GM12878 (cell line): ENCODE measurements at regions not wholly inside any gene's neighbourhood (a gene's known extent, or its start where the extent isn't known, plus 50 kb on each side); places are given as distances from the start of the nearest gene placed in this dataset.

Source experiments
- ATAC-seq: fragments of 200-7000 bp; cut with Tn5 transposase; 3 replicates; pipeline ENCODE4 v1.9.1; 2020; ENCODE audit warnings: mild to moderate bottlenecking, moderate library complexity
- BruUV-seq: library from RNA; stranded (reverse); fragments of 400-500 nt; replicated peaks from 2 replicates; lab custom pipeline; 2021; lab: Mats Ljungman, UMichigan
- CTCF ChIA-PET: fragments of 300-600 bp; sonication (Branson Sonifier 250); formaldehyde crosslinking; extraction: SDS; loops from one replicate; lab custom pipeline; 2021; ENCODE audit warnings: inconsistent platforms; lab: Yijun Ruan, JAX
- POLR2A ChIA-PET: fragments of 350-600 bp; formaldehyde crosslinking; extraction: SDS; loops from one replicate; lab custom pipeline; 2021; ENCODE audit warnings: inconsistent platforms; lab: Charles Lee
- RAD21 ChIA-PET: fragments of 300-600 bp; sonication (Branson Sonifier 250); formaldehyde crosslinking; loops from one replicate; lab custom pipeline; 2023; ENCODE audit warnings: antibody characterized with exemption; ENCODE audit not compliant: unreplicated experiment; lab: Charles Lee
- SMC1A ChIA-PET: fragments of 300-600 bp; sonication (Branson Sonifier 250); formaldehyde crosslinking; loops from one replicate; lab custom pipeline; 2023; ENCODE audit not compliant: unreplicated experiment, uncharacterized antibody; lab: Charles Lee
- DNase-seq: peaks from one replicate; pipeline ENCODE4 v3.0.0-alpha.2; 2011; ENCODE audit warnings: low read depth, low spot score
- FAIRE-seq: peaks from 3 replicates; lab custom pipeline; 2011; peaks lifted over from hg19 to GRCh38; lab: Jason Lieb, UNC
- H2AFZ ChIP-seq: 2 replicates; pipeline ENCODE4 v1.6.0; 2011; ENCODE audit warnings: low read depth, low read length, control low read depth; ENCODE audit not compliant: control insufficient read depth
- H3K27ac ChIP-seq: 2 replicates; pipeline ENCODE4 v1.5.1; 2011; ENCODE audit warnings: control low read depth; ENCODE audit not compliant: control insufficient read depth, insufficient read depth
- H3K27me3 ChIP-seq, 2 experiments: replicated peaks in 1 of 2; 2 replicates each; pipeline versions ENCODE4 v1.6.0 to v1.6.1; 2011; ENCODE audit warnings: low read length in 1 of 2; ENCODE audit not compliant: control insufficient read depth in 2 of 2, insufficient read depth in 2 of 2
- H3K36me3 ChIP-seq, 2 experiments: 2 replicates each; pipeline ENCODE4 v1.5.1; 2011; ENCODE audit warnings: low read length in 1 of 2; ENCODE audit not compliant: control insufficient read depth in 2 of 2, insufficient read depth in 2 of 2
- H3K4me1 ChIP-seq: 2 replicates; pipeline ENCODE4 v1.6.1; 2011; ENCODE audit warnings: mild to moderate bottlenecking, low read length, moderate library complexity, mixed read lengths; ENCODE audit not compliant: control insufficient read depth, insufficient read depth
- H3K4me2 ChIP-seq: 2 replicates; pipeline ENCODE4 v1.6.0; 2011; ENCODE audit warnings: control low read depth; ENCODE audit not compliant: control insufficient read depth, insufficient read depth
- H3K4me3 ChIP-seq: fragments of 200-600 bp; sonication (generic); 2 replicates; pipeline ENCODE4 v1.5.1; 2016
- H3K79me2 ChIP-seq: 2 replicates; pipeline ENCODE4 v1.6.0; 2011; ENCODE audit warnings: low read length; ENCODE audit not compliant: control insufficient read depth, insufficient read depth
- H3K9ac ChIP-seq: 2 replicates; pipeline ENCODE4 v1.8.0; 2011; ENCODE audit warnings: low read length, control low read depth, mixed read lengths; ENCODE audit not compliant: control insufficient read depth, insufficient read depth
- H3K9me3 ChIP-seq: replicated peaks from 3 replicates; pipeline ENCODE4 v1.5.1; 2011; ENCODE audit warnings: mild to moderate bottlenecking, low read length; ENCODE audit not compliant: control insufficient read depth, insufficient read depth
- H4K20me1 ChIP-seq: 2 replicates; pipeline ENCODE4 v1.6.0; 2011; ENCODE audit not compliant: control insufficient read depth, insufficient read depth
- ATF7 ChIP-seq: fragments of 450-650 bp; IDR thresholded peaks from 2 replicates; pipeline ENCODE4 v1.6.1; 2016; ENCODE audit warnings: low read depth, mild to moderate bottlenecking
- LARP7 ChIP-seq: fragments of 450-650 bp; IDR thresholded peaks from 2 replicates; pipeline ENCODE4 v1.6.1; 2017; ENCODE audit warnings: mild to moderate bottlenecking
- NBN ChIP-seq: fragments of 450-650 bp; IDR thresholded peaks from 2 replicates; pipeline ENCODE4 v1.6.1; 2016
- POU2F2 ChIP-seq: IDR thresholded peaks from 3 replicates; pipeline ENCODE4 v1.6.1; 2011; ENCODE audit warnings: low read depth, mild to moderate bottlenecking, low read length, borderline replicate concordance
- WGBS: methylation state at CpG from one replicate; pipeline ENCODE4 v1.1.6; 2016; ENCODE audit warnings: low lambda C conversion rate; ENCODE audit not compliant: insufficient replicate concordance, insufficient coverage; ENCODE audit errors: missing lambda C conversion rate; 5-methylcytosine and 5-hydroxymethylcytosine counted together
- in situ Hi-C: fragments of 300-500 bp; cut with MboI; formaldehyde crosslinking; loops from 9 replicates; pipeline ENCODE4 v1.14.3; 2018; ENCODE audit warnings: mixed read lengths
- intact Hi-C: fragments of 100-400 bp; cut with micrococcal nuclease; formaldehyde crosslinking; loops from one replicate; pipeline ENCODE4 v1.14.2; 2022; ENCODE audit not compliant: unreplicated experiment
- TF ChIP-seq, protein P1 (sequence below): fragments of 450-650 bp; formaldehyde crosslinking; IDR thresholded peaks from 2 replicates; pipeline ENCODE4 v1.4.0; 2020; ENCODE audit warnings: mild to moderate bottlenecking, moderate library complexity
- TF ChIP-seq, protein P2 (sequence below): IDR thresholded peaks from 2 replicates; pipeline ENCODE4 v1.6.1; 2012; ENCODE audit warnings: low read length, inconsistent platforms
- TF ChIP-seq, protein P3 (sequence below): IDR thresholded peaks from 2 replicates; pipeline ENCODE4 v1.6.1; 2011; ENCODE audit warnings: mild to moderate bottlenecking, low read depth, low read length, moderate library complexity; ENCODE audit not compliant: insufficient replicate concordance

DNA sequence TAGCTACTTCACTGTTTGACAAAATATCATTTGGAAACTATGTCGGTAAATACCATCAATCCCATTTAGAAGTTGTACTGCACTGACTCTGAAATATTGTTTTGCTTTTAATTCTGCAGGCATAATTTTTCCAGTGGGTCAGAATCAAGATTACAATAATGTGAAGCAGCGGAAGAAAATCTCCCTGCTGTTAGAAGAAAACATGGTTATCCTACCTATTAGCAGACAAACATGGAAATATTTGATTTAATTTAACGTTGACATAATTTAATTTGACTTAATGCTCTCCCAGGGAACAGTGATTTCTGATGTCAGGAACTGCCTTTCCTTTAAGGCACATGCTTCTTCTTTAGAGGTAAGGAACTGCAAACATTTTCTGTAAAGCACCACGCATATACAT lies 634.0 kb downstream of the LTN1 start (continued):
- TF ChIP-seq, protein P1, sequence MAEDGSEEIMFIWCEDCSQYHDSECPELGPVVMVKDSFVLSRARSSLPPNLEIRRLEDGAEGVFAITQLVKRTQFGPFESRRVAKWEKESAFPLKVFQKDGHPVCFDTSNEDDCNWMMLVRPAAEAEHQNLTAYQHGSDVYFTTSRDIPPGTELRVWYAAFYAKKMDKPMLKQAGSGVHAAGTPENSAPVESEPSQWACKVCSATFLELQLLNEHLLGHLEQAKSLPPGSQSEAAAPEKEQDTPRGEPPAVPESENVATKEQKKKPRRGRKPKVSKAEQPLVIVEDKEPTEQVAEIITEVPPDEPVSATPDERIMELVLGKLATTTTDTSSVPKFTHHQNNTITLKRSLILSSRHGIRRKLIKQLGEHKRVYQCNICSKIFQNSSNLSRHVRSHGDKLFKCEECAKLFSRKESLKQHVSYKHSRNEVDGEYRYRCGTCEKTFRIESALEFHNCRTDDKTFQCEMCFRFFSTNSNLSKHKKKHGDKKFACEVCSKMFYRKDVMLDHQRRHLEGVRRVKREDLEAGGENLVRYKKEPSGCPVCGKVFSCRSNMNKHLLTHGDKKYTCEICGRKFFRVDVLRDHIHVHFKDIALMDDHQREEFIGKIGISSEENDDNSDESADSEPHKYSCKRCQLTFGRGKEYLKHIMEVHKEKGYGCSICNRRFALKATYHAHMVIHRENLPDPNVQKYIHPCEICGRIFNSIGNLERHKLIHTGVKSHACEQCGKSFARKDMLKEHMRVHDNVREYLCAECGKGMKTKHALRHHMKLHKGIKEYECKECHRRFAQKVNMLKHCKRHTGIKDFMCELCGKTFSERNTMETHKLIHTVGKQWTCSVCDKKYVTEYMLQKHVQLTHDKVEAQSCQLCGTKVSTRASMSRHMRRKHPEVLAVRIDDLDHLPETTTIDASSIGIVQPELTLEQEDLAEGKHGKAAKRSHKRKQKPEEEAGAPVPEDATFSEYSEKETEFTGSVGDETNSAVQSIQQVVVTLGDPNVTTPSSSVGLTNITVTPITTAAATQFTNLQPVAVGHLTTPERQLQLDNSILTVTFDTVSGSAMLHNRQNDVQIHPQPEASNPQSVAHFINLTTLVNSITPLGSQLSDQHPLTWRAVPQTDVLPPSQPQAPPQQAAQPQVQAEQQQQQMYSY (CRISPR knock-in tag) = no peak
- no peak for TF ChIP-seq NBN
- TF ChIP-seq LARP7 = no peak
- TF ChIP-seq POU2F2 = no peak
- TF ChIP-seq, protein P2, sequence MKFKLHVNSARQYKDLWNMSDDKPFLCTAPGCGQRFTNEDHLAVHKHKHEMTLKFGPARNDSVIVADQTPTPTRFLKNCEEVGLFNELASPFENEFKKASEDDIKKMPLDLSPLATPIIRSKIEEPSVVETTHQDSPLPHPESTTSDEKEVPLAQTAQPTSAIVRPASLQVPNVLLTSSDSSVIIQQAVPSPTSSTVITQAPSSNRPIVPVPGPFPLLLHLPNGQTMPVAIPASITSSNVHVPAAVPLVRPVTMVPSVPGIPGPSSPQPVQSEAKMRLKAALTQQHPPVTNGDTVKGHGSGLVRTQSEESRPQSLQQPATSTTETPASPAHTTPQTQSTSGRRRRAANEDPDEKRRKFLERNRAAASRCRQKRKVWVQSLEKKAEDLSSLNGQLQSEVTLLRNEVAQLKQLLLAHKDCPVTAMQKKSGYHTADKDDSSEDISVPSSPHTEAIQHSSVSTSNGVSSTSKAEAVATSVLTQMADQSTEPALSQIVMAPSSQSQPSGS = no peak
- TF ChIP-seq, all 136 proteins: peak for 0

DNA sequence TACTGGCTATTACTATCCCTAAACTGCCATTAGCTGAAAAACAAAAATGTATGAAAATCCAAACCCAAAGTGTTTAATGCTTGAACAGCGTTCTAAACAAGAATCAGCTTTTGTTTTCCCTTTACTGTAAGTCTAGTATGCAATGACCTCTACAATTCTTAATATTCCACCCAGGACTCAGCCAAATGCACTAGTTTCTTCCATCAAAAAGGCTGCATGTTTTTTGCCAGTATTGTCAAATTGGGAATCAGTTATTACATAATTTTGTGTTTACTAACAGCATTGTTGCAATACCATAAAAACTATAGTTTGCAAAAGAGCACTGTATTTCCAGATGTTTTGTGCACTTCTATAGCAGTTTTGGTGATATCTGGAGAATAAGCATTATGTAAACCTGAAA lies 634.5 kb downstream of the LTN1 start:
- H3K4me1 ChIP-seq = no peaks in the 10 kb centered on the region
- DNase-seq (no peak), ATAC-seq (no peak), FAIRE-seq (no peak)
- intact Hi-C loops (no loop called here), in situ Hi-C loops (no loop called here)
- no peaks in the 10 kb centered on the region for H3K27me3 ChIP-seq
- H3K4me2 ChIP-seq = no peak overlapping the region
- no peaks in the 10 kb centered on the region for H3K36me3 ChIP-seq
- no peak overlapping the region for H2AFZ ChIP-seq
- H3K79me2 ChIP-seq = no peaks in the 10 kb centered on the region
- ChIA-PET SMC1A (no interaction called here), RAD21 (no interaction called here), CTCF (no interaction called here), POLR2A (interaction anchor here (0.6 kb wide), 1 partner anchor 12 kb away, joined by 4 read pairs; no protein-coding TSS in a partner anchor)
- H3K4me3 ChIP-seq = no peak overlapping the region
- no peak overlapping the region for H3K27ac ChIP-seq
- no peaks in the 10 kb centered on the region for H3K9me3 ChIP-seq
- H4K20me1 ChIP-seq = no peaks in the 10 kb centered on the region
- no peak overlapping the region for H3K9ac ChIP-seq
- WGBS = 0% methylated on average over 1 of the region's 1 CpG
- TF ChIP-seq, protein P3, sequence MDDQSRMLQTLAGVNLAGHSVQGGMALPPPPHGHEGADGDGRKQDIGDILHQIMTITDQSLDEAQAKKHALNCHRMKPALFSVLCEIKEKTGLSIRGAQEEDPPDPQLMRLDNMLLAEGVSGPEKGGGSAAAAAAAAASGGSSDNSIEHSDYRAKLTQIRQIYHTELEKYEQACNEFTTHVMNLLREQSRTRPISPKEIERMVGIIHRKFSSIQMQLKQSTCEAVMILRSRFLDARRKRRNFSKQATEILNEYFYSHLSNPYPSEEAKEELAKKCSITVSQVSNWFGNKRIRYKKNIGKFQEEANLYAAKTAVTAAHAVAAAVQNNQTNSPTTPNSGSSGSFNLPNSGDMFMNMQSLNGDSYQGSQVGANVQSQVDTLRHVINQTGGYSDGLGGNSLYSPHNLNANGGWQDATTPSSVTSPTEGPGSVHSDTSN = no peak
- TF ChIP-seq LARP7 (no peak), ATF7 (no peak)
- TF ChIP-seq, all 136 proteins: peak for 0
- no TSS peak for BruUV-seq
